ENCODE measurements at regions not wholly inside any gene's neighbourhood (a gene's known extent, or its start where the extent isn't known, plus 50 kb on each side); places are given as distances from the start of the nearest gene placed in this dataset.
A peak's percentile ranks its signal among the peaks of the same experiment; 100 is the strongest.

GRCh38 chr20:63119121-63119962 lies 96.6 kb downstream of the YTHDF1 start:
- Histone ChIP-seq H3K36me3 (ENCODE audit: insufficient read depth, insufficient read length, low read length) (no peaks in the 10 kb centered on the region), H3K4me3 (ENCODE audit: insufficient read length, low read depth) (no peak overlapping the region), H3K4me1 (ENCODE audit: insufficient read depth, insufficient read length) (peaks cover 4% of the 10 kb centered on the region), H3K9me3 (ENCODE audit: insufficient read depth, low read length) (peaks cover 14% of the 10 kb centered on the region; the same call in 1 of the 2 replicates), H3K9ac (ENCODE audit: insufficient read length, low read depth) (no peak overlapping the region), H3K27me3 (ENCODE audit: insufficient read depth, insufficient read length) (peaks cover 42% of the 10 kb centered on the region)
- TF ChIP-seq ZNF274 (IDR thresholded peaks at IDR 0.05; ENCODE audit: low read depth, low read length): no peak
- no peak for DNase-seq (ENCODE audit: low read depth, low spot score)

GRCh38 chr20:63118303-63119120 lies 97.4 kb downstream of the YTHDF1 start:
- TF ChIP-seq ZNF274 (IDR thresholded peaks at IDR 0.05; ENCODE audit: low read depth, low read length) (no peak), YY1 (IDR thresholded peaks at IDR 0.05; ENCODE audit: insufficient read depth, insufficient read length) (no peak), SUZ12 (IDR thresholded peaks at IDR 0.05; ENCODE audit: extremely low read depth, insufficient read depth, insufficient read length) (no peak)
- Histone ChIP-seq H3K4me3 (ENCODE audit: insufficient read length, low read depth) (no peak overlapping the region), H3K27me3 (ENCODE audit: insufficient read depth, insufficient read length) (peaks cover 46% of the 10 kb centered on the region), H3K36me3 (ENCODE audit: insufficient read depth, insufficient read length, low read length) (no peaks in the 10 kb centered on the region), H3K9ac (ENCODE audit: insufficient read length, low read depth) (no peak overlapping the region), H3K4me1 (ENCODE audit: insufficient read depth, insufficient read length) (peaks cover 4% of the 10 kb centered on the region), H3K9me3 (ENCODE audit: insufficient read depth, low read length) (peaks cover 13% of the 10 kb centered on the region; the same call in 1 of the 2 replicates)
- no peak for DNase-seq (ENCODE audit: low read depth, low spot score)

GRCh38 chr20:63117661-63118302 lies 98.1 kb downstream of the YTHDF1 start:
- H3K9ac ChIP-seq (ENCODE audit: insufficient read length, low read depth): no peak overlapping the region
- H3K4me3 ChIP-seq (ENCODE audit: insufficient read length, low read depth): no peak overlapping the region
- H3K36me3 ChIP-seq (ENCODE audit: insufficient read depth, insufficient read length, low read length): no peaks in the 10 kb centered on the region
- no peak for DNase-seq (ENCODE audit: low read depth, low spot score)
- H3K9me3 ChIP-seq (ENCODE audit: insufficient read depth, low read length): peaks cover 6% of the 10 kb centered on the region; the same call in 1 of the 2 replicates
- H3K4me1 ChIP-seq (ENCODE audit: insufficient read depth, insufficient read length): peaks cover 4% of the 10 kb centered on the region
- peaks cover 52% of the 10 kb centered on the region for H3K27me3 ChIP-seq (ENCODE audit: insufficient read depth, insufficient read length)
- TF ChIP-seq ZNF274 (IDR thresholded peaks at IDR 0.05; ENCODE audit: low read depth, low read length): no peak
- TF ChIP-seq YY1 (IDR thresholded peaks at IDR 0.05; ENCODE audit: insufficient read depth, insufficient read length): no peak
- no peak for TF ChIP-seq SUZ12 (IDR thresholded peaks at IDR 0.05; ENCODE audit: extremely low read depth, insufficient read depth, insufficient read length)

- no peak for DNase-seq (ENCODE audit: low read depth, low spot score)
- peaks cover 3% of the 10 kb centered on the region for H3K4me1 ChIP-seq (ENCODE audit: insufficient read depth, insufficient read length)
- H3K9me3 ChIP-seq (ENCODE audit: insufficient read depth, low read length): 0 out of 2 replicates have a peak, but pooled peaks cover 2% of the 10 kb centered on the region
- H3K4me3 ChIP-seq (ENCODE audit: insufficient read length, low read depth): no peak overlapping the region
- H3K9ac ChIP-seq (ENCODE audit: insufficient read length, low read depth): no peak overlapping the region
- H3K27me3 ChIP-seq (ENCODE audit: insufficient read depth, insufficient read length): peaks cover 58% of the 10 kb centered on the region
- H3K36me3 ChIP-seq (ENCODE audit: insufficient read depth, insufficient read length, low read length): no peaks in the 10 kb centered on the region
- no peak for TF ChIP-seq SUZ12 (IDR thresholded peaks at IDR 0.05; ENCODE audit: extremely low read depth, insufficient read depth, insufficient read length)
- TF ChIP-seq YY1 (IDR thresholded peaks at IDR 0.05; ENCODE audit: insufficient read depth, insufficient read length): no peak
- TF ChIP-seq ZNF274 (IDR thresholded peaks at IDR 0.05; ENCODE audit: low read depth, low read length): no peak
Observed at GRCh38 chr20:63117151-63117550, 98.8 kb downstream of the YTHDF1 start.

DNA sequence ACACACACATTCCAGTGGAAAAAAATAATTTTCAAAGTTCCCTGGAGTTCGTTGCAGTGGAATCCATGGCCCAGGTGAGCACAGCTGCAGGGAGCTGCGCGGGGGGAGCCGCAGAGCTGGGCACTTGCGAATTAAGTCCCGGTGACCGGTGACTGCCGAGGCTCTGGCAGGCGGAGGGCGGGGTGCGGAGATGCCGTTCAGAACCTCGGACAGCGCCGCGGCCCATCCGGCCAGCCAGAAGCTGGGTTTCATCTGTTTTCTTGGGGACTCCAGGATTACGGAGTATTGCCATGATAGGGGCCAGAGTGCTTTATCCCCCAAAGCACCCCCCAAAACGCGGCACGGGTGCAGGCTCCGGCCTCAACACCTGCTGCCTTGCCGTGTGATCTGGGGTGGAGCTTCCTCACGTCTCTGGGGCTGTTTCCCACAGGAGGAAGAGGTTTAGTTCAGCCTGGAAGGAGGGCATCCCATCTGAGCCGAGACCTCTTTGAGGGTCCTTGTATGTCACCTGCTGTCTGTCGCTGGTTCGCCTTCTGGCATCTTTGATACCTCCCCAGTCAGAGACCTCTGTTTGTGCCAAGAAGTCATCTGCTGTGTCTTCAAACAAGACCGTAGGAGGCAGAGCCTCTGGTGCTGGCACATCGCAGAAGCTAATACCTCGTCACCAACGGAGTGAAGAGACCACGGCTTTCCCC lies 99.4 kb downstream of the YTHDF1 start:
- no peak overlapping the region for H3K4me3 ChIP-seq (ENCODE audit: insufficient read length, low read depth)
- DNase-seq (ENCODE audit: low read depth, low spot score): peak; percentile 30

DNA sequence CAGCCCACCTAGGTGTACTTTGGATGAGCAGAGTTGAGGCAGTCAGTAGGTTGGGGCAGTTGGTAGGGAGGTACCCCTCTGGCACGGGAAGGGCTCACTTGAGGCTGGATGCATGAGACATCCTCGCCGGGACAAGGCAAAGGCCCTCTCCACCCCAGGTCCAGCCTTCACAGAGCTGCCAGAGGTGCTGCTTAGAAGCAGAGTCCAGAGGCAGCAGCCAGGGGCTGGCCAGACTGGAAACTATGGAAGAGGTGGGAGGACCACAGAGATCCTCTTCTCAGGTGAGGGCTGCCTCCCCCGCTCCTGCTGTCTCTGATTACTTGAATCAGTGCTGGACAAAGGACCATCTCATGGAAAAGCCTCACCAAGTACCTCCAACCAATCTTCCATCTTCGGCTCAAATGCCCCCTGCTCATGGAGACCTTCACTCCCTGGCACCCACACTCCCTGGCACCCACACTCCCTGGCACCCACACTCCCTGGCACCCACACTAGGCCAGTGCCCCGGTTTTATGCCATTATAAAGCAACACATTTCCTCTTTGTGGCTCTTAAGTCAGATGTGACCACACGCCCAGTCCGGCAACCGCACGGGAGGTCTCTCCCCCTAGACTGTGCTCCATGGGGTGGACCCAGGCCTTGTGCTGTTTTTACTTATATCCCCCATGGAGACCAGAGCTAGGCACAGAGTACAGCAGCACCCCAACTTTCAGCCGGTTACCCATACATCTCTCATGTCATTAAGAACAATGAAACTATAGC lies 100.1 kb downstream of the YTHDF1 start:
- H3K4me1 ChIP-seq (ENCODE audit: insufficient read depth, insufficient read length): no peaks in the 10 kb centered on the region
- no peak overlapping the region for H3K4me3 ChIP-seq (ENCODE audit: insufficient read length, low read depth)
- H3K9ac ChIP-seq (ENCODE audit: insufficient read length, low read depth): no peak overlapping the region
- H3K9me3 ChIP-seq (ENCODE audit: insufficient read depth, low read length): peaks cover 13% of the 10 kb centered on the region
- DNase-seq (ENCODE audit: low read depth, low spot score): no peak
- TF ChIP-seq ZNF274 (IDR thresholded peaks at IDR 0.05; ENCODE audit: low read depth, low read length): no peak
- TF ChIP-seq YY1 (IDR thresholded peaks at IDR 0.05; ENCODE audit: insufficient read depth, insufficient read length): no peak
- TF ChIP-seq SUZ12 (IDR thresholded peaks at IDR 0.05; ENCODE audit: extremely low read depth, insufficient read depth, insufficient read length): no peak
- H3K36me3 ChIP-seq (ENCODE audit: insufficient read depth, insufficient read length, low read length): no peaks in the 10 kb centered on the region
- peaks cover 71% of the 10 kb centered on the region for H3K27me3 ChIP-seq (ENCODE audit: insufficient read depth, insufficient read length)

More for the DNA sequence above, 99.4 kb downstream of the YTHDF1 start:
- peaks cover 2% of the 10 kb centered on the region for H3K4me1 ChIP-seq (ENCODE audit: insufficient read depth, insufficient read length)
- no peak overlapping the region for H3K9ac ChIP-seq (ENCODE audit: insufficient read length, low read depth)
- H3K9me3 ChIP-seq (ENCODE audit: insufficient read depth, low read length): peaks cover 8% of the 10 kb centered on the region
- TF ChIP-seq ZNF274 (IDR thresholded peaks at IDR 0.05; ENCODE audit: low read depth, low read length) (no peak), YY1 (IDR thresholded peaks at IDR 0.05; ENCODE audit: insufficient read depth, insufficient read length) (no peak), SUZ12 (IDR thresholded peaks at IDR 0.05; ENCODE audit: extremely low read depth, insufficient read depth, insufficient read length) (no peak)
- peaks cover 64% of the 10 kb centered on the region for H3K27me3 ChIP-seq (ENCODE audit: insufficient read depth, insufficient read length)
- H3K36me3 ChIP-seq (ENCODE audit: insufficient read depth, insufficient read length, low read length): no peaks in the 10 kb centered on the region

Measured in NT2/D1 (cell line).